Activated CD4-positive, alpha-beta memory T cell treated with anti-CD3 and anti-CD28 coated beads for 36 hours (primary cell): ENCODE measurements at regions not wholly inside any gene's neighbourhood (a gene's known extent, or its start where the extent isn't known, plus 50 kb on each side); places are given as distances from the start of the nearest gene placed in this dataset.

Experiments used
- CTCF ChIA-PET: fragments of 350-600 bp; sonication (Branson Sonifier 250); formaldehyde crosslinking; loops from one replicate; lab custom pipeline; 2021; ENCODE audit warnings: antibody characterized with exemption, inconsistent platforms; lab: Charles Lee
- POLR2A ChIA-PET: fragments of 350-600 bp; sonication (Branson Sonifier 250); formaldehyde crosslinking; loops from one replicate; lab custom pipeline; 2021; ENCODE audit warnings: antibody characterized with exemption; lab: Charles Lee
- DNase-seq: peaks from one replicate; pipeline ENCODE4 v3.0.0-alpha.2; 2020
- H3K27ac Mint-ChIP-seq: one replicate; pipeline ENCODE4 v1.8.0; 2021; ENCODE audit warnings: mixed read lengths
- H3K27me3 Mint-ChIP-seq: one replicate; pipeline ENCODE4 v1.8.0; 2021; ENCODE audit warnings: mixed read lengths
- H3K36me3 Mint-ChIP-seq: one replicate; pipeline ENCODE4 v1.8.0; 2021; ENCODE audit warnings: mixed read lengths
- H3K4me1 Mint-ChIP-seq: one replicate; pipeline ENCODE4 v1.8.0; 2021; ENCODE audit warnings: low read depth, mixed read lengths
- H3K4me3 Mint-ChIP-seq: one replicate; pipeline ENCODE4 v1.8.0; 2021; ENCODE audit warnings: mild to moderate bottlenecking, mixed read lengths
- H3K9me3 Mint-ChIP-seq: one replicate; pipeline ENCODE4 v1.8.0; 2021; ENCODE audit warnings: mixed read lengths
- intact Hi-C: fragments of 100-400 bp; cut with micrococcal nuclease; formaldehyde crosslinking; loops from one replicate; pipeline ENCODE4 v1.15.1; 2023

DNA sequence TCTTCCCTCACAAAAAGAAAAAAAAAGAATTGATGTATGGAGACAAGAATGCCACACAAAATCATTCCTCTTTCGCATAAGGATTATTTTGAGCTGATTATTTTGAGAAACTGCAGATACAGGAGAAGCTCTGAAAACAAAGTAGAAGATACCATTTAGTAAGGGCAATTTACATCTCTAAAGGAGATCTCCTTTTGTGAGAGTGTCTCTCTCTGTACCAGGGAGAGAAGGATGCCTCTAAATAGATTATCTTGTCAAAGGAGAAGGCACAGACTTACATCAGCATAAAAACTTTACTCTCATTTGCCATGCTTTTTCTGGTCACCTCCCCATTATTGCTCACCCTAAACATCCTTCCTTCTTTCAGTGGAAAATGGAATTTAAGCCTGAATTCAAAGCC is 747.9 kb upstream of the COBL start:
- DNase-seq = no peak
- Mint-ChIP-seq H3K4me1 (no peaks in the 10 kb centered on the region), H3K27me3 (no peaks in the 10 kb centered on the region), H3K9me3 (peaks cover 6% of the 10 kb centered on the region), H3K27ac (no peak overlapping the region), H3K36me3 (no peaks in the 10 kb centered on the region), H3K4me3 (no peak overlapping the region)
- CTCF ChIA-PET = no interaction called here
- POLR2A ChIA-PET = no interaction called here
- intact Hi-C loops = no loop called here

DNA sequence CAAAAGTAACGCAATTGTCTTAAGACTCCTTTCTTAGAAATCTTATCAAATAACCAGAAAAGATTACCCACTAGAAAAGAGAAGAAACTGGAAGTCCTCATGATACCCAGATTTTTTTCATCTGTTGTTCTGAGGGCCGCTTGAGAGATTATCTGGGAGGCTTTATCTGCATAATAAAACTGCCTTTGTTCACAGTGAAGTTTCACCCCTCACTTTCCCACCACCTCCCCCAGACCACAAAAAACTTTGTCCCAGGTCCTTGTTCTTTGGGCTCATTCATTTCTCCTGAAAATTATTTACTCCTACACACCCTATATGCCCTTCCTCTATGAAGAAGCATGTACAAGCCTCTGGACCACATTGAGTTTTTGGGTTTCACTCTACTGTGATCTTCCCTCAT is 745.1 kb upstream of the COBL start:
- no peak for DNase-seq
- CTCF ChIA-PET = no interaction called here
- H3K4me3 Mint-ChIP-seq = no peak overlapping the region
- H3K4me1 Mint-ChIP-seq = no peaks in the 10 kb centered on the region
- H3K27ac Mint-ChIP-seq = no peak overlapping the region
- POLR2A ChIA-PET = no interaction called here
- peaks cover 6% of the 10 kb centered on the region for H3K9me3 Mint-ChIP-seq
- intact Hi-C loops = no loop called here
- no peaks in the 10 kb centered on the region for H3K36me3 Mint-ChIP-seq
- H3K27me3 Mint-ChIP-seq = no peaks in the 10 kb centered on the region

DNA sequence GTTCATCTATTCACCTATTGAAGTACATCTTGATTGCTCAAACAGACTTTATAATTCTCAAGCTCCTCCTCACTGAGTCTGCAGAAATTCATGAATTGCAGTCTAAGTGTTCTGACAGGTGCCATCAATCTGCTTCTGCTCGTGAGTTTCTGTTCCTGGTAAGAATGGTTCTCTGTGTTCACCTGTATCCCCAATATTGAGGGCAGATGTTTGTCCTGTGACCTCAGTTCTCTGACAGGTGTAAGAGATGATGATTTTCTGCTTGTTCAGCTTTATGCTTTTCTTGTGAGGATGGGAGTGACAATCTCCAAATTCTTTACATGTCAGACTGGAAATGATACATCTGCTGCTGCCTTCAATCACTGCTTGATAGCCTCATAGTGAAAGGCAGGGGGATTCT is 736.9 kb upstream of the COBL start:
- Mint-ChIP-seq H3K27me3 (no peaks in the 10 kb centered on the region), H3K9me3 (peaks cover 17% of the 10 kb centered on the region), H3K36me3 (no peaks in the 10 kb centered on the region), H3K4me3 (no peak overlapping the region), H3K27ac (no peak overlapping the region), H3K4me1 (no peaks in the 10 kb centered on the region)
- DNase-seq = no peak
- ChIA-PET CTCF (no interaction called here), POLR2A (no interaction called here)
- intact Hi-C loops = no loop called here

DNA sequence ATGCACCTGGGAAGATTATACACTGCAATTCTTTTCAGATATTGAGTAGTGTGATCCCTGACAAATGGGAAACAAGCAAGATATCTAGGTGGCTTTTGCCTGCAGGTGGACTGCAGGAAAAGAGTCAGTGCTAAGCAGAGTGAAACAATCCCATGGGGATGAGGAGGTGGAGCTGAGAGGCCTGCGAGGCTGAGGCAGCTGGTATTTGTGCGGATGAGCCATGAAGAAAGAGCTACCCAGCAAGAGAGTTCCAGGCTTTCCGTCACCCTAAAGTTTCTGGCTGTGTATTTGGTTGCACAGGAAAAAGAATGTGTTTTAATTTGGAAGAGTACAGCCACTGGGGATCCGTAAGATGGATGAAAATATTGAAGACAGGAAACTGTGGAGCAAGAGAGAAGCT is 714.1 kb upstream of the COBL start:
- H3K27me3 Mint-ChIP-seq = no peaks in the 10 kb centered on the region
- H3K36me3 Mint-ChIP-seq = no peaks in the 10 kb centered on the region
- H3K4me1 Mint-ChIP-seq = no peaks in the 10 kb centered on the region
- ChIA-PET POLR2A (no interaction called here), CTCF (no interaction called here)
- no peak overlapping the region for H3K4me3 Mint-ChIP-seq
- peaks cover 4% of the 10 kb centered on the region for H3K9me3 Mint-ChIP-seq
- no peak for DNase-seq
- no peak overlapping the region for H3K27ac Mint-ChIP-seq
- intact Hi-C loops = no loop called here

DNA sequence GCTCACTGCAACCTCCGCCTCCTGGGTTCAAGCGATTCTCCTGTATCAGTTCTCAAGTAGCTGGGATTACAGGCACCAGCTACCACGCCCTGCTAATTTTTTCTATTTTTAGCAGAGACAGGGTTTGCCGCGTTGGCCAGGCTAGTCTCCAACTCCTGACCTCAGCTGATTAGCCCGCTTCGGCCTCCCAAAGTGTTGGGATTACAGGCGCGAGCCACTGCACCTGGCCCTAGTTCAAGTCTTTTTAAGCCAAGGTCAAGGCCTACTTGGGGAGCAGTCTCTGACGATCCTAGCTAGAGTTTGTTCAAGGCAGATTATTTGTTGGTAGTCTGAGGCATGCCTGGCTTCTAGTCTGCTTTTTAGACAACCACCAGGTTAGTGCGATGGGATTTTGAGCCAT is 709.5 kb upstream of the COBL start:
- no peak overlapping the region for H3K4me3 Mint-ChIP-seq
- ChIA-PET POLR2A (no interaction called here), CTCF (no interaction called here)
- H3K9me3 Mint-ChIP-seq = no peaks in the 10 kb centered on the region
- no peaks in the 10 kb centered on the region for H3K4me1 Mint-ChIP-seq
- DNase-seq = no peak
- no peaks in the 10 kb centered on the region for H3K36me3 Mint-ChIP-seq
- H3K27ac Mint-ChIP-seq = no peak overlapping the region
- no peaks in the 10 kb centered on the region for H3K27me3 Mint-ChIP-seq
- intact Hi-C loops = no loop called here

DNA sequence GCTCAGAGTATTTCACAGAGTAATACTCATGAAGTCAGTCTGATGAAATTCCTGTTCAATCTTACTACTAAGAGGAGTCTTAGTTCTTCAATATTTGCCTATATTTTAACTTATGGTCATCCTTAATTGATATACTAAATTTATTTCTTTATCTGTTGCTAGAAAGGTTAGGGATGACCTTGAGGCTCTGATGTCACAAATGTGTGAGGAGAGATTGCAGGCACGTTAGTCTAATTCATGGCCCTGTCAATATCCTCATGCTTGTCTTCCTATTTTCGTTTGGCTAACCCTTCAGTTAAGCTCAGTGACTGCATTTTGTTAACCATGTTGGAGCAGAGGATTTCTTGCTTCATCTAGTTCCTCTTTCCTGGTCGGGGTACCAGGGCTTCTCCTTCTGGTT is 704.7 kb upstream of the COBL start:
- Mint-ChIP-seq H3K36me3 (no peaks in the 10 kb centered on the region), H3K9me3 (peaks cover 2% of the 10 kb centered on the region), H3K27me3 (no peaks in the 10 kb centered on the region), H3K4me1 (no peaks in the 10 kb centered on the region), H3K4me3 (no peak overlapping the region), H3K27ac (no peak overlapping the region)
- CTCF ChIA-PET = no interaction called here
- intact Hi-C loops = no loop called here
- POLR2A ChIA-PET = no interaction called here
- DNase-seq = no peak

DNA sequence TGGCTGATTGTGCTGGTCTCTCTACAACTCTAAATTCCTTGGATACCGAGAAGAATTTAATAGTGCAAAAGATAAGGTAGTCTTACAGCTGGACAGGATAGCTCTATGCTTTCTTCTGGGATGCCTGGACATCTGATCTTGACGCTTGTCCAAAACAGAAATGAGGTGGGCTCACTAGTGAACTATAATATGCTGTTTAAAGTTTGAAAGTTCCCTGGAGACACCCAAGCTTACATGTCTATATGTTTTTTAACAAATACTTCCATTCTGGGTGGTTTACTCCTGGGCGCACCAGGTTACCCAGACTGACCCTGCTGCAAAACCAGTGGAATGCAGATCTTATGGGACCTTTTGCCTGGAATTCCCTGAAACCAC is 702.1 kb upstream of the COBL start:
- no peaks in the 10 kb centered on the region for H3K4me1 Mint-ChIP-seq
- no peaks in the 10 kb centered on the region for H3K36me3 Mint-ChIP-seq
- POLR2A ChIA-PET = no interaction called here
- no peak overlapping the region for H3K27ac Mint-ChIP-seq
- CTCF ChIA-PET = no interaction called here
- no peak for DNase-seq
- intact Hi-C loops = no loop called here
- peaks cover 5% of the 10 kb centered on the region for H3K9me3 Mint-ChIP-seq
- H3K4me3 Mint-ChIP-seq = no peak overlapping the region
- no peaks in the 10 kb centered on the region for H3K27me3 Mint-ChIP-seq

DNA sequence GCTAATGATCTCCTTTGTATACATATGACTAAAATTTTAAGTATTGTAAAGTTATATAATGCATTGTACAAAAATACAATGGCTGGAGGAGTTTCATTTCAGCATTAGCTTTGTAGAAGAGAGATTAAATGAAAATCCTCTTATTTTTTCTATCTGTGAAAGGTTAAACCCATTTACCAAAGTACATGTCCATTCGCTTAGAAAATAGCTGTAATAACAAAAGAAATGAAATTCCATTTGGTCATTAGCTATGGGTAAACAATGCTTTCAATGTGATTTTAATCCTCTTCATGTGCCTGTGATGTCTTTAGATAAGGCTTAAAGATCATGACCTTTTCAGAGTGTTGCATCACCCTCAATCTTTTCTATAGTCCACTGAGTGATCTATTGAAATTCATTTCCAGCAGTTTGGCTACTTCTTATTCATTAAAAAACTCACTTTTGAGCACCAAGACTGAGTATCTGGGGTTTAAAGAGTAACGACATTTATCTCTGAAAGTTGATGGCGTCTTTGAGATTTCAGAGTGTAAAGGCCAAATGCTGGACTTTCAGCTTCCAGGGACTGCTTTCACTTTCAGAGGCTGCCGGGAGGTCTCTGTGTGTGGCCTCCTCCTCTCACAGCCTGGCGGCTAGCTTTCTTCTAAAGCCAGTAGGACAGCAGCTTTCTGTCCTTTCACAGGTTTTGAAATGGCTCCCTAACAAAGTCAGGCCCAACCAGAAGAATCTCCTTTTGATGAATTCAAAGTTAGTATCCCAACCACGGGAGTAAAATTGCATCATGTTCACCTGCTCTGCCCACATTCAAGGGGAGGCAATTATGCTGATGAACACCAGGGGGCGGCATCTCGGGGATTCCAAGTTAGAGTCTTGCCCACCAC is 701.4 kb upstream of the COBL start:
- intact Hi-C loops = no loop called here
- CTCF ChIA-PET = no interaction called here
- H3K4me1 Mint-ChIP-seq = no peaks in the 10 kb centered on the region
- H3K27ac Mint-ChIP-seq = no peak overlapping the region
- no peaks in the 10 kb centered on the region for H3K36me3 Mint-ChIP-seq
- no peaks in the 10 kb centered on the region for H3K27me3 Mint-ChIP-seq
- peaks cover 5% of the 10 kb centered on the region for H3K9me3 Mint-ChIP-seq
- no peak overlapping the region for H3K4me3 Mint-ChIP-seq
- peak; percentile 16 for DNase-seq
- POLR2A ChIA-PET = no interaction called here

DNA sequence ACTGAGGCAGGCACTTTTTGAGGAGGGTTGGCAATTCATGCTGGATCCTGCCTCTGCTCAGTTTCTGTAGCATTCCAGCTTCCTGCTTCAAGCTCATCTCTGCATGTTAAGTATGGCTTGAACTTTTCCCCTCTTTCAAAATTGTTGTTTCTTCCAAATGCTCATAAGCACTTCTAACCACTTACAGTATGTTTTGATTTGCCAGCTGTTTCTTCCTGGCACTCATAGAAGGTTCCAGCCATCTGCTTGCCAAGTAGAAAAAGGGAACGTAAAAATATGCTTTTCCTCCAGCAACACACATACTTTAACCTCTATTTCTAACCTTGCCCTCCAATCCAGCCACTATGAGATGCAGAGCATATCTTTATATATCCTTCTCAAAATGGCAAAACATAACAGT is 692.6 kb upstream of the COBL start:
- Mint-ChIP-seq H3K27ac (no peak overlapping the region), H3K9me3 (peaks cover 26% of the 10 kb centered on the region), H3K27me3 (no peaks in the 10 kb centered on the region), H3K4me1 (no peaks in the 10 kb centered on the region), H3K4me3 (no peak overlapping the region), H3K36me3 (no peaks in the 10 kb centered on the region)
- ChIA-PET CTCF (no interaction called here), POLR2A (no interaction called here)
- DNase-seq = no peak
- intact Hi-C loops = no loop called here

DNA sequence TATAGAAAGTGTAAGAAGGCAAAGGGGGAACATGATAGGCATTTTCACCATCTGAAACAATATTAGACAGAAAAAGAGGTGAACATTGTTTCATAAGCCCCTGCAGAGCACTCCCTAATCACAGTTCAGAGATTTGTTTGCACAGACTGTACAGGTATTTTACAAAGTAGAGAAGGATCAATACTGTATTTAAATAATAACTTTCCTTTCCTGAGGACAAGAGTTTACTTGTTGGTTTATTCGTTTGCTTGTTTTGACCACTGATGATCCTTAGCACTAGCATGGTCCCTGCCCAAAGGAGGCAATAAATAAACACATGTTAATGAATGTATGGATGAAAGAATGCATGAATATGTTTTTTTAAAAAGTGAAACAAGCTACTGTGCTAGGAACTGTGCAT is 690.1 kb upstream of the COBL start:
- Mint-ChIP-seq H3K4me3 (no peak overlapping the region), H3K36me3 (no peaks in the 10 kb centered on the region), H3K4me1 (no peaks in the 10 kb centered on the region), H3K9me3 (peaks cover 31% of the 10 kb centered on the region), H3K27ac (no peak overlapping the region), H3K27me3 (no peaks in the 10 kb centered on the region)
- POLR2A ChIA-PET = no interaction called here
- CTCF ChIA-PET = no interaction called here
- intact Hi-C loops = no loop called here
- no peak for DNase-seq

DNA sequence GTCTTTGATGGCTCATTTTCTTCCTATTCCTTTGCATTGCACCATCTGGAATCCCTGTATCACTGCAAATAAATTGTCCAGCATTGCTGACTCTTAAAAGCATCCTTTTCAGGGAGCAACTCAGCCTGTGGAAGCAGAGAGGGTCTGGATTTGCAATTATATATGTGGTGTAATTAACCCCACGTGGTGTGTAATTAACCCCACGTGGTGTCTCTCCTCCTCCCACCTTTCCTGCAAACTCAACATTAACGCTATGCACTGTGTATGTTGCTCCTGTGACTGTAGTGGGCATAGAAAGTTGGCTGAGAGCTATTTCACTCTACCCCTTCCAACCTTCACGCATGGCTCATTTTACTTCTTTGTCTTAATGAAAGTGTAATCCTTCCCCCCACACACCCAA is 689.0 kb upstream of the COBL start:
- Mint-ChIP-seq H3K27me3 (no peaks in the 10 kb centered on the region), H3K4me3 (no peak overlapping the region), H3K36me3 (no peaks in the 10 kb centered on the region), H3K4me1 (no peaks in the 10 kb centered on the region), H3K27ac (no peak overlapping the region), H3K9me3 (peaks cover 26% of the 10 kb centered on the region)
- DNase-seq = no peak
- ChIA-PET CTCF (no interaction called here), POLR2A (no interaction called here)
- intact Hi-C loops = no loop called here

DNA sequence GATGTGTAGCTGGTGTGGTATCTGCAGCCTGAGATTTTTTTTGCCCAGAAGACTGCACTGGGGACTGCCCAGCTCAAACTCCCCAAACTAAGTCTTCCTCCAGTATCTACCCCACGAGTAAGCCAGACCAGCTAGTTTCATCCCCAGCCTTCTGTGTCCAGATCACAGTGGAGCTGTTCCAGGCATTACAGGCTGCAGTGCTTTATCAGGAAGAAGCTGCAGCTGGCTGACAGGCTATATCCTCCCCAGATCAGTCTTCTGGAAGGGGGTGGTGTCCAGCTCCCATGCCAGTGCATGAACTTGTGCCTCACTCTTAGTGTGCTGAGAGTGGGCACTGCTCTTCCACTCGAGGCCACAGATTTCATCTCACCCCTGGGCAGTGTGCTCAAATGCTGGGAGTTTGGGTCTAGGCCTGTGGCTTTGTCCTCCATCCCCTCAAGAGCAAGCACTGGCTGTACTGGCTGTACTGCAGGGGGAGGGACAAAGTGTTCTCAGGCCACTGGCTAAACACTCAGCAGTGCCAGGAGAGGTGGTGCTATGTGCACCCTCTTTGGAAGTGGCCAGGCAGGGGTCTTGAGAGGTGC is 679.1 kb upstream of the COBL start:
- Mint-ChIP-seq H3K36me3 (no peaks in the 10 kb centered on the region), H3K4me1 (no peaks in the 10 kb centered on the region), H3K27ac (no peak overlapping the region), H3K9me3 (peaks cover 36% of the 10 kb centered on the region), H3K4me3 (no peak overlapping the region), H3K27me3 (no peaks in the 10 kb centered on the region)
- no peak for DNase-seq
- ChIA-PET CTCF (no interaction called here), POLR2A (no interaction called here)
- intact Hi-C loops = no loop called here

DNA sequence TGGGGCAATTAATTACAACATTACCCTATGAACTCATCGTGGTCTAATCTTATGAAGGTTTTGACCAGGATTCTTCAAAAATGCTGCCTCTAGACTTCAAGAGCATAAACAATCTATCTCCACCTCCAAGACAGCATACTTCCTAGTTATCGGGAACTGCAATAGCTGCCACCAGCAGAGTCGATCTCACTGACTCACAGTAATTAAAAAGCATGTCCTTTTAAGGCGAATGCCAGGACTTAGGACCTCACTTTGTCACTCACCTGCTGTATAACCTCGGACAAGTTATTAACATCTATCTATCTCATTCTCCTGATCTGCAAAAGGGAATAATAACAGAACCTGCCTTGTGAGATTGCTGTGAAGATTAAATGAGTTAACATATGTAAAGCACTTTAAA is 666.0 kb upstream of the COBL start:
- Mint-ChIP-seq H3K4me3 (no peak overlapping the region), H3K9me3 (peaks cover 21% of the 10 kb centered on the region), H3K27me3 (no peaks in the 10 kb centered on the region), H3K27ac (no peak overlapping the region), H3K36me3 (no peaks in the 10 kb centered on the region), H3K4me1 (no peaks in the 10 kb centered on the region)
- intact Hi-C loops = no loop called here
- CTCF ChIA-PET = no interaction called here
- POLR2A ChIA-PET = no interaction called here
- DNase-seq = no peak
